Activated CD4-positive, alpha-beta T cell treated with anti-CD3 and anti-CD28 coated beads for 24 hours (primary cell): ENCODE measurements at regions not wholly inside any gene's neighbourhood (a gene's known extent, or its start where the extent isn't known, plus 50 kb on each side); places are given as distances from the start of the nearest gene placed in this dataset.
"Not testable (repeated sequence)": the region's sequence is repeated elsewhere in the genome, so short reads cannot be mapped to it uniquely, and the experiment has no call there.

Experiments used
- DNase-seq, 2 donors: peaks; one replicate each; pipeline ENCODE4 v3.0.0-alpha.2; 2020; ENCODE audit warnings: low read depth in 2 of 2

DNA sequence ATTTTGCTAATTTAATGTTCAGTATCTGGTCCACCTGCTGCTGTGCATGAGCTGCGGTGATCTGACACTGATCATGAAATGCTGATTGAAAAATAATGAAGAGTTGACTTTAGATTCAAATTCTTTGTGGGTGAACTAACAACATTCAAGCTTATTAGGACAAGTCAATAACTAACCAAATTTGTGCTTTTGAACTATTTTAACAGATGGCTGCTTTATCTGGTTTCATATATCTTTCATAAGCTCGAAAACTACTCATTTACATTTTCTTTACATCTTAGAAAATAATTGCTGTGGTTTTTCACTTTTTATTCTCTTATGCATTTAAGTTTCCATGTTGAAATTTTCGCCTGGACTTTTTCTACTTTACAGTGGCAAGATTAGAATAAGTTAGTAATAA lies 274.8 kb upstream of the CCNG1 start:
- no peak for DNase-seq

DNA sequence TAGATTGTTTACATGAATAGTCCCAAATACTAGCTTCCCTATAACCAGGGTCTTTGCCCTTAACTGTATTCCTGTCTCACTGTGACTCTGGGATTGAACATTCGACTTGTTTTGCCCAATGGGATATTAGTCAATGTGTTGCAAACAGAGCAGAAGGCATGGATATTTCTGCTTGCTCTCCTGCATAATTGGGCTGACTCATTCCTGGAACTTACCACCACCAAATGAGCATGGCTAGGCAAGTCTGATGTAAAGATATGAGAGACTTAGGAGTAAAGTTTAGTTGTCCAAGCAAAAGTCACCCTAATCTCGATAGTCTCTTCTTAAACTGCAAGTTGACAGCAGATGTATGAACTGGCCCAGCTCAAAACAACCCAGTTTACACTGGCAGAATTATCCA lies 273.5 kb upstream of the CCNG1 start:
- no peak for DNase-seq

DNA sequence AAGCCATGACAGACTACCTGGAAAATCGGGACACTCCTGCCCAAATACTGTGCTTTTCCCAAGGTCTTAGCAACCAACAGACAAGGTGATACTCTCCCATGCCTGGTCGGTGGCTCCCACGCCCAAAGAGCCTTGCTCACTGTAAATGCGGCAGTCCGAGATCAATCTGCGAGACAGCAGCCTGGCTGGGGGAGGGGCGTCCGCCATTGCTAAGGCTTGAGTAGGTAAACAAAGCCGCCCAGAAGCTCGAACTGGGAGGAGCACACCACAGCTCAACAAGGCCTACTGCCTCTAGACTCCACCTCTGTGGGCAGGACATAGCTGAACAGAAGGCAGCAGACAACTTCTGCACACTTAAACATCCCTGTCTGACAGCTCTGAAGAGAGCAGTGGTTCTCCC lies 272.1 kb upstream of the CCNG1 start:
- DNase-seq = no peak

DNA sequence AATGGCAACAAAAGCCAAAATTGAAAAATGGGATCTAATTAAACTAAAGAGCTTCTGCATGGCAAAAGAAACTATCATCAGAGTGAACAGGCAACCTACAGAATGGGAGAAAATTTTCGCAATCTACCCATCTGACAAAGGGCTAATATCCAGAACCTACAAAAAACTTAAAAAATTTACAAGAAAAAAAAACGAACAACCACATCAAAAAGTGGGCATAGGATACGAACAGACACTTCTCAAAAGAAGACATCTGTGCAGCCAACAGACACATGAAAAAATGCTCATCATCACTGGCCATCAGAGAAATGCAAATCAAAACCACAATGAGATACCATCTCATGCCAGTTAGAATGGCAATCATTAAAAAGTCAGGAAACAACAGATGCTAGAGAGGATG lies 267.2 kb upstream of the CCNG1 start:
- not testable (repeated sequence) for DNase-seq

DNA sequence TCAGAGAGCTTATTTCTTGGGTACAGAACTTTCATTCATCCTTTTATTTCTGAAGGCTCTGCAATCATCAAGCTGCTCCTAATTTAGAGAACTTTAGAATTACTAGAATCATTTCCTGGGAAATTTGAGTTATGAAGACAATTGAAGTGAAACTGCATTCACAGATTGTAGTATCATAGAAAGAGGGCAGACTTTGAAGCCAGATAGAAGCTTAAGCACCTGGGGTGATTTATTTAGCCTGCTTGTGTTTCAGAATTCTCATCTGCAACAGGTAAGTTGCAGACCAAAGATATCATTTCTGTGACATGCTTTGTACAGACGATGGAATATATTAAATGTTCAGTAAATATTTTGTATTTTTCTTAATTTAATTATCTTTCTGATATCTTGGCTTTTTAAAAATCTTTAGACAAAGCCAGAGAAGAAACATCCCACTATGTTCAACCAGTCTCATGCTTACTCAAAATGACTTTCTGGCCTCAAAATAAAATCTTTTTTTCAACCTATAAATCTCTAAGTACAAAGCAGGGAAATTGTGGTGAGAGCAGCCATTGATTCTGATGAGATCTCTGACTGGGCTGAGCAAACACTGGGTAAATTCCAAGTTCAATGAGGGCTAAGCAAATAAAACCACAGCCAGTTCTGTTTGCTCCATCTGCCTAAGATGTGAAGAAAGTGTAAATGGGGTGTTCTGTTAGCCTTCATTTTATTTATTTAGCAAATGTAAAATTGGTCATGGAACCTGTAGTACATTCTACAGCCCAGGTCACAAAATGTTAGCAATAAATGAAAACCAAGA lies 264.7 kb upstream of the CCNG1 start:
- DNase-seq = no peak

DNA sequence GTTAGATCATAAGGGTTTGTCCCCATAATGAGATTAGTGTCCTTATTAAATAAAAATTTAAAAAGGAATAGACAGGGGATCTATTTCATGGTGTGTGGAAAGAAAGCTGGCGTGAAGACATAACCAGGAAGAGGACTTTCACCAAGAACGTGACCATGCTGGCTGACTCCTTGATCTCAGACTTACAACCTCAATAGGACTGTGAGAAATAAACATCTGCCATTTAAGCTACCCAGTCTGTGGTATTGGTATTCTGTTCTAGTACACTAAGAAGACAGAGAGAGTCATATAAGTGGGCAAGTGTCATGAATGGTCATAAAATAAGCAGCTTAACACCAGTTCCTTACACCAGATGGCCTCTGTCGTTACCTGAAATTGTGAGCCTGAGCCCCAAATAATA lies 259.4 kb upstream of the CCNG1 start:
- no peak for DNase-seq

DNA sequence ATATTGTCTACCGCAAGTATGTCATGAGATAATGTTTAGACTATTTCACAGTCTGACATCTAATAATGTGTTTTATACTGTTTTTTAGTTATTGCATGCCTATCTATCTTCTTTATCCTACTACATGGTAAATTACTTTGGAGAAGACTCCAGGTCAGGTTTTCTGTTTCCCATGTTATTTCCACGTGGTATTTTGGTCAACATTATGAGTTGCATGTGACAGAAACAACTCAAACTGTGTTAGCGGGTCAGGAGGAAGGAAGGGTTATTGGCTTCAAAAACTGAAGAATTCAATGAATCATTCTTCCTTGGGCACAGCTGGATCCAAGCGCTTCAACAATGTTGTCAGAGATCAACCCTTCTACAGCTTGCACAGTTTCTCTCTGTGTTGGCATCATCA lies 252.1 kb upstream of the CCNG1 start:
- no peak for DNase-seq

DNA sequence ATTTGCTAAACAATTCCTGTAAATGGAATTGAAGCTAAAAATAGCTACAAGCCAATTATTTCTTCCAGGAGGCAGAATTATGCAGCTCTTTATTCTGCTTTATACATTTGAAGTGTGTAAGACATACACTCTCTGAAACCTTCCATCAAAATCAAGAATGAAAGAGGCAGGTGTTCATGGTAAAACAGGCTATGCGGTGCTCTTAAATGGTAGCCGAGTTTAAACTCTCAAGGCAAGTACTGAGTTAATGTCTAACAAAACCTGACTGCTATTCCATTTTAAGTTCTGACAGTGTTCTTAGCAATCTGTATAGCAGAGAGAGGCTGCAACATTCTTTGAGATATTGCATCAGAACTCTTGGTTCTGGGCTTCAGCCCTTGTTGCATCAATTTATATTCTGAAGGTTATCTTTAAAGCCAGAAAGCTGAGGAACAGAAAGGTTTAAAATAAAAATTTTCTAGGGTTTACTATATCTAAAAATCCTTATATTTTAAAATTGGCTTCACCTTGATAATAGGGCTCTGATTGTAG lies 248.3 kb upstream of the CCNG1 start:
- no peak for DNase-seq

DNA sequence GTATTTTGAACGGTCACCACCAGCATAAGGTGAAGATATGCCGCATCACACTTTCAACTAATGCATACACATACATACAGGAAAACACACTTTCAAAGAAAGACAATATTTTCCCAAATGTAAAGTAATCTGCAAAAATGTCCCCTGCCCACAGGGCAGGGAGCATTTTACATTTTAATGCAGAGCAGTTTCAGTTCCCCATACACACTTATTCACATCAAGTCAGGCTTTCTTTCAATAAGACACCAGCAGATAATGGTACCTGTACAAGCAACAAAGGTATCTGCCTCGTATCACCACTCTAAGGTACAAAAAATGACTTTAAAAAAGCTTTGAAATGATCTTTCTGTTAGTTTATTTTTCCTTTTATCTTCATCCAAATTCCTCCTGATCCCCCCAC lies 247.1 kb upstream of the CCNG1 start:
- no peak for DNase-seq

DNA sequence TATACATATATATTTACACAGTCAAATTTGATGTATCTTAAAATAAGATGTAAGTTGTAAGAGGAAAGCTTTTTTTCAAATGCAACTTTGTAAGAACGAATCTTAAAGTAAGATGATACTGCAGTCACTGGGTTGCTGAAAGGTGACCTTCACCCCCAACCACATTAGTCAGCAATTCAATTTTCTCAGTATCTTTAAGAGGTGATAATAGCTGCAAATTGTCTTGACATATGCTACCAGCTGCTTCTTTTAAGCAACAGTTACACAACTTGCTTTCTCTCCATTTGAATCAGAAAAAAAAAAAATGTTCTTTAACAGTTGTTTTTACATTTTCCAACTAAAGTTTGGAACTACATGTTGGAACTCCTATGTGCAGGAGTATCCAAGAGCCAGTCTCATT lies 246.6 kb upstream of the CCNG1 start:
- DNase-seq = no peak

DNA sequence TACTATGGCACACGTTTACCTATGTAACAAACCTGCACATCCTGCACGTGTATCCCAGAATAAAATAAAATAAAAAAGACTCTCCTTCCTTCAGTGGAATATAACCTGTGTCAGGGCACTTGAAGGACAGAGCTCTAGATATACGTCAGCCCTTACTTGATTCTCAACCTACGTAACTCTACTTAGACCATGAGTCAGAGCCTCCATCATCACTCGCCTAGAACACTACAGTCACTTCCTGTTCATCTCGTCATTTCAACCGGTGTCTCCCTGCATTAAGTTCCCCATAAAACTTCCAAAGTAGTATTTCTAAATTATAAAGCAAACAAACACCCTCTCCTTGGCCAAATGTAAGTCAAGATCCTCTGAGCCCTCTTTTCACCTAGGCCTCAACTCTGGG lies 243.5 kb upstream of the CCNG1 start:
- no peak for DNase-seq

DNA sequence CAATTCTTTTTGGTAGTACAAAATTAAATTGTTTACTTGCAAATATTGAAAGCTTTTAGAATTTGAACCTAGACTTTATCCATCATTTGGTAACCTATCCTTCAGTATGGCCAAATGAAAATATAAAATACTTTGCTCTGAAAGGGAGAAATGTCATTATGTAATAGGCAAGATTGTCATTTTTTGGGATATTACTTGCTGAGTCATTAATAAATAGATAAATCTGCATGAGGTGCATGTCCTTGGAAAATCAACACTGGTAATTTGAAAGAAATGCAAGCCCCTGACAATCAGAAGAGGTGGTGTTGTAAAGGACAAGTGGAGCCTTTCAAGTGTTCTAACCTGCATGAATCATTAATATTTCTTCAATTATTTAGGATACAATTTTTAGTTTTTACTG lies 231.8 kb upstream of the CCNG1 start:
- DNase-seq = no peak

DNA sequence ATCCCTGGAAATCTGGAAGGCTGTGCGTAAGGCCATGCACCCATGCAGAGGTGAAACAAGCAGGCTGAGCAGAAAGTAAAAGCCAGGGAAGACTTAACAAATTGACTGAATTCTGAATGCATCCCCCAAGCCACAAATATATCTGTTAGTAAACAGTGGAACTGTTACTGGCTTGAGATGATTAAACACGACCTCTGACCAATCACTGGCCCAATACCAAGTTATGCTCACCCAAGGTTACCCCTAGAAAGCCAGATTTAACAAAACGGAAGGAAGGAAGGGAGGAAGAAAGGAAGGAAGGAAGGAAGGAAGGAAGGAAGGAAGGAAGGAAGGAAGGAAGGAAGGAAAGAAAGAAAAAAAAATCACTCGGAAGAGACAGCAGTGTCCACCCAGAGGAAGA lies 215.8 kb upstream of the CCNG1 start:
- no peak for DNase-seq

DNA sequence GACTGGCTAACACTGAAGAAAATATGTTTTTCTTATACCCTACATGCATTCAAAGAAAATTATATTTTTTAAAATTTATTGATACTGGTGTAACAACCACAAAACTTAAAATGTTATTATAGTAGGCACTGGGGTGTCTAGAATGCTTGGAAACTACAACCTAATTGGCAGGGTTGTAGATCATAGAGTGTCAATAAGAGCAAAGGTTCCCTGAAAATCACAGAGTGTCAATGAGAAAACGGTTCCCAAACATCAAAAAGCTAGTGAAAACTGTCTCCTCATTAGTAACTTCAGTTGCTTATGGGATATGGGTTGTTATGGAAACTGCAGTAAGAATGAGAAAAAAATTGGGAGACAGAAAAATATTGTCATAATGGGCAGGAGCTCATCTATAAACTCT lies 214.4 kb upstream of the CCNG1 start:
- DNase-seq = no peak

DNA sequence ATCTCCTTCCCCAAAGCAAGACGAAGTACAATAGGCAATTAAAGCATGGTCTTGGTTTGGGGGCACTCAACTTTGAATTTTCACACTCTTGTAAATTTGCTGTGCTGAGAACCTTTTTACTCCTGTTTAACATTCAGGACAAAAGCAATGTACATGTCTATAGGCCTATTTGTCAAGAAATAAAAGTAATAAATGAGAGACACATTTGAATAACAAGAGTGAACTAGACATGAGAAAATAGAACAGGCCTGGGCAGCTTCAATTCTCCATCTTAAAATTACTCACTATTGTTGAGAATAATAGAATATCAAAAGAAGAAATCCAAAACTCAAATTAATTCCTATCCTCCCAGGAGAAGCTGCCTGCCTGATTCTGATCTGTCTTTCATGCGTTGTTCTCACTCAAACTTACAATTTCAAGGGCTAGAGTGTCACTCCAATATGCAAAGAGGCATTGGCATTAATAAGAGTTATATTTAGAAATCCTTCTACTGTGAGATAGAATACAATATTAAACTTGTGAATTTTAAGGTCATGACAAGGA lies 192.9 kb upstream of the CCNG1 start:
- DNase-seq = no peak

DNA sequence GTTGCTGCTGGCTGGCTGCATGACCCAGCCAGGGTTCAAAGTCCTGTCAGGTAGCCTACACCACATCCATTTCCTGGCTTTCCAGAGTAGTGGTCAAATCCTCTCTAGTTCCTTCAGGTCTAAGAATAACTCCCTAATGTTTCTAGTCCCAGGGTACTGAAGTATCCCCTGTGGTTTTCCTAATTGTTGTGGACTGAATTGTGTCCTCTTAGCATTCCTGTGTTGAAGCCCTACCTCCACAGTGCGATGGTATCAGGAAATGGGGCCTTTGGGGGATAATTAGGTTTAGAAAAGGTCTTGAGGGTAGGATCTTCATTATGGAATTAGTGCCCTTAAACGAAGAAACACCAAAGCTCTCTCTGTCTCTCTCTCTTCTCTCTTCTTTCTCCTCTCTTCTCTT lies 191.8 kb upstream of the CCNG1 start:
- no peak for DNase-seq

DNA sequence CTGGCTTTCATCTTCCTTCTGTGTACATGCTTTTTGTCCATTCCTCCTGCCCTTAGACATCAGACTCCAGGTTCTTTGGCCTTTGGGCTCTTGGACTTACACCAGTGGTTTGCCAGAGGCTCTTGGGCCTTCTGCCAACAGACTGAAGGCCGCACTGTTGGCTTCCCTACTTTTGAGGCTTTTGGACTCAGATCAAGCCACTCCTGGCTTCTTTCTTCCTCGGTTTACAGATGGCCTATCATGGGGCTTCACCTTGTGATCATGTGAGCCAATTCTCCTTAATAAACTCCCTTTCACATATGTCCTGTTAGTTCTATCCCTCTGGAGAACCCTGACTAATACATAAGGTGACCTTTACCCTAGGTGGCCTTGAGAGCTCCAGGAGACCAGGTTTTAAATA lies 189.1 kb upstream of the CCNG1 start:
- no peak for DNase-seq

DNA sequence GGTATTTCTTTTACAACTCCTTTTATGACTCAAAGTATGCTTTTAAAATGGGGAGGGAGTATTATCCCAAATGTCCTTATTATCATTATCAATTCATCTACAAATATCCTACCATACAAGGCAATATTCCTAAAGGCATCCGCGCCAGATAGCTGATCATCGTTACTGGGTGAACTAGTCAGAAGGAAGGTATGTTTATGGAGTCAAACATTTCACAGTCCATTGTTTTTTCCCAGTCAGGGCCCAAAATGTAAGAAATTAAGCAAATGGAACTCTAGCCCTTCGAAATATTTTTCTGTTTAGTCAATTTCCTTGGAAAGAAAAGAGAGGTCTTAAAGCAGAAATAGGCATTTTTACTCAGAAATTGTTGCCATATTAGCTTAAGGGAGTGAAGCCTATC lies 188.5 kb upstream of the CCNG1 start:
- DNase-seq = no peak

DNA sequence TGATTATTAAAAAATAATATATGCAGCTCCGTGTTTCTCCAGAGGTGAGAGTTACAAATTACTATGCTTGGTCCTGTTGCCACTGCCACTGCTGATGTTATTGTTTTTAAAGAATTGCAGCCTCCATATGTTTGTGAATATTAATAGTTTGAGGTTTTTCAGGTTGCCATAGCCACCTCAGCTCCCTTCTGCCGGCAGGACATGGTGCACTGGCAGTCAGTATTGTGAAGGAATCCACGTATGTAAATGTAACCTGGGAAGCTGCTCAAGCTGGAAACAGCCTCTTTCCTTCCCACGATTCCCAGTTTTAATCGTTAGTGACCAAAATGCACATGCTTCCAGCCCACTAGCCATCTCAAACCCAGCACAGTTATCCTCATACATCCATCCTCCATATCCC lies 184.4 kb upstream of the CCNG1 start:
- DNase-seq = no peak

DNA sequence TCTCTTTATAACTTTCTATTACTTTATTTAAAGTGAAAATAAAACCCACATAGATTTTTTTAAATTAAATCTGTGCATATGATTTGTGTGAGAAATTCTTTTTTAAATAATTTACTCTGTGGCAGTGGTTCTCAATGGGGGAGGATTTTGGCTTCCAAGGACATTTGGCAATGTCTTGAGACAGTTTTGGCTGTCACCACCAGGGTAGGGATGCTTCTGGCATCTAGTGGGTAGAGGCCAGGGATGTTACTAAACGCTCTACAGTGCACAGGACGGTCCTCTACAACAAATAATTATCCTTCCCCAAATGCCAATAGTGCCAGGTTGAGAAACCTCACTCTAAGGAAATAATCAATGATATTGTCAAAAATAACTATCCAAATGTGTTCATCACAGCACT lies 177.9 kb upstream of the CCNG1 start:
- DNase-seq = no peak

DNA sequence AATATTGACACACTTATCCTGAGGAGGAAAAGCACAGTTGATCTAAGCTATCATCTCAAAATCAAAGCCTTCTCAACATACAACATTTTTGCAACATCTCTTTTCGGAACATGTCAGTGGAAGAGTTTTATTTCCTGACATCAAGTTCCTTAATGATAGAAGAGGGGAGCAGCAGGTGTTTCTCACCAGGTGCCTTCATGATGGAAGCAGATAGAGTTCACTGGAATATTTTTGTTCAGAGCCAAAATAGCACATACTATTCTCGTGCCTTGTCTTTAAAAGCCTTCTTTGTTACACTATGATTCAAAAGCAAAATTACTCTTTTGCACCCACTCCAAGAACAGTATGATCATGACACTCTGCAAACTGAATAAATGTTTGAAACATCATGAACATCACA lies 176.9 kb upstream of the CCNG1 start:
- DNase-seq = no peak

DNA sequence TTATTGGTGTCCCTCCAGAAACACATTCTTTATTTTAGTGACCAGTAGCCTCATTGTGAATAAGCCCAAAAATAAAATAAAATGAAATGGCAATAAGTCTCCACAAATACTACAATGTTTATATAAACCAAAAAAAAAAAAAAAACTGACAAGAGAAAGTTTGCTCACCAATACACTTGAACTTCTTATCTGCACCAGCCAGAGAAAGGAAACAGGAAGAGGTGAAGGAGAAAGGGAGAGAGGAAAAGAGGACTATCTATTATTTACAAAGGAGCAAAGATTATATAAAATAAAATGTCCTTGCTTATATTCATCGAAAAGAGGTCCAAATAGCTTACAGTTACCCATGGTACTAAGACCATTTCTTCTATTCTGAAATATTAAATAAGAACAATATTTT lies 176.4 kb upstream of the CCNG1 start:
- DNase-seq = no peak

DNA sequence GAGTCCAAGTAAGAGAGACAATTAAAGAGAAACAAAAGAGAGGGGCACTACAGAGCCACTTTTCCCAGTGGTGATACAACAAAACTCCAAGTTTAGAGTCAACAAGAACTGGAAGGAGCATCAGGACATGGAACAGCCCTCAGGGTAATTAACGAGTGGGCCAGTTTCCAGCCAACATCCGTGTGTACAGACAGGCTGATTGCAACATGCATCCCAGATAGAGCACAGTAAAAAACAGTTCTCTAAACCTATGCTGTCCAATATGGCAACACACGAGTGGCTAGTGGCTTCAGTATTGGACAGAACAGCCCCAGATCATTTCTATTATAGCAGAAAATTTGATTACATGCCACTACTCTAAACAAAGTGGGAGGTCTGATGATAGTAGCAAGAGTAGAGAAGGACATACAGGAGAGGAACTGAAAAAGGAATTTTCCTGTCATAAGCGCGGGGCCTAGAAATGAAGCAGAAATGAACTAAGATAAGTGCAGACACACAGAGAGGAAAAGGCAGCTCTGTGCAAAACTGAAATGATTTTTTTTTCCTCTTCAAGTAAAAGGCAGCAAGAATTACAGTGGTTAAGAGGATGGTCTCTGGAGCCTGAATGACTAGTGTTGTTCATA lies 175.6 kb upstream of the CCNG1 start:
- DNase-seq = no peak
